ENCODE measurements at regions not wholly inside any gene's neighbourhood (a gene's known extent, or its start where the extent isn't known, plus 50 kb on each side); places are given as distances from the start of the nearest gene placed in this dataset.

GRCh38 chr2:79452651-79453050, 60.2 kb upstream of the CTNNA2 start:
- TF ChIP-seq CTCF (IDR thresholded peaks at IDR 0.05 in 8 of 11, conservative IDR thresholded peaks at IDR 0.05 in 3 of 11) = no peak
- no peak for TF ChIP-seq POLR2A (IDR thresholded peaks at IDR 0.05)
